ENCODE measurements at regions not wholly inside any gene's neighbourhood (a gene's known extent, or its start where the extent isn't known, plus 50 kb on each side); places are given as distances from the start of the nearest gene placed in this dataset.

- TF ChIP-seq CTCF (IDR thresholded peaks at IDR 0.05; ENCODE audit: insufficient read depth in 1 of 2, low read depth in 1 of 2, low read length in 1 of 2, severe bottlenecking in 1 of 2, unreplicated experiment in 1 of 2): no peak
- no peaks in the 10 kb centered on the region for H3K9me3 ChIP-seq
- Mint-ChIP-seq H3K4me1 (ENCODE audit: low read depth, unreplicated experiment) (peaks cover 7% of the 10 kb centered on the region), H3K4me3 (ENCODE audit: unreplicated experiment) (no peak overlapping the region), H3K27me3 (ENCODE audit: insufficient read depth, unreplicated experiment) (no peaks in the 10 kb centered on the region), H3K9me3 (ENCODE audit: unreplicated experiment) (no peaks in the 10 kb centered on the region), H3K27ac (ENCODE audit: unreplicated experiment) (no peak overlapping the region), H3K36me3 (ENCODE audit: insufficient read depth, unreplicated experiment) (no peaks in the 10 kb centered on the region)
- DNase-seq: no peak
- POLR2A ChIA-PET: no interaction called here
- CTCF ChIA-PET: interaction anchor here (0.7 kb wide), 1 partner anchor 594 kb away, joined by 3 read pairs; no protein-coding TSS in a partner anchor
- H3K27me3 ChIP-seq (replicated peaks; ENCODE audit: control insufficient read depth, insufficient read depth, low read length): no peaks in the 10 kb centered on the region
- H3K4me3 ChIP-seq (ENCODE audit: low read depth, low read length): no peak overlapping the region
- BruUV-seq (replicated peaks): no TSS peak
- intact Hi-C loops (cut with micrococcal nuclease; ENCODE audit: unreplicated experiment): no loop called here
- H3K4me1 ChIP-seq: peaks cover 7% of the 10 kb centered on the region; the same call in 1 of the 2 replicates
- H3K36me3 ChIP-seq (ENCODE audit: control insufficient read depth, insufficient read depth, low read length): no peaks in the 10 kb centered on the region
Observed at GRCh38 chr7:130945411-130945811, 211.4 kb upstream of the KLF14 start.

DNA sequence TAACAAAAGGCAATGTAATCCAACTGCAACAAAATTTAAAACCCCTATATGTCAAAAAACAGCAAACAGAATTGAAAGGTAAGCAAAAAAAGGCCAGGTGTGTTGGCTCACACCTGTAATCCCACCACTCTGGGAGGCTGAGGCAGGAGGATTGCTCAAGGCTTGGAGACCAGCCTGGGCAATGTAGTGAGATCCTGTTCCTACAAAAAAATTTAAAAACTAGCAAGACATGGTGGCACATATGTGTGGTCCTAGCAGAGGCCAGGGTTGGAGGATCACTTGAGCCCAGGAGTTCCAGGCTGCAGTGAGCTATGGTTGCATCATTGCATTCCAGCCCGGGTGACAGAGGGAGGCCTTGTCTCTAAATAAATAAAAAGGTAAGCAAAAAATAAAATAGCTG lies 212.1 kb upstream of the KLF14 start:
- H3K27me3 ChIP-seq (replicated peaks; ENCODE audit: control insufficient read depth, insufficient read depth, low read length): no peaks in the 10 kb centered on the region
- TF ChIP-seq CTCF (IDR thresholded peaks at IDR 0.05; ENCODE audit: insufficient read depth in 1 of 2, low read depth in 1 of 2, low read length in 1 of 2, severe bottlenecking in 1 of 2, unreplicated experiment in 1 of 2): no peak
- ChIA-PET CTCF (interaction anchor here (0.7 kb wide), 1 partner anchor 593 kb away, joined by 3 read pairs; no protein-coding TSS in a partner anchor), POLR2A (no interaction called here)
- no peaks in the 10 kb centered on the region for H3K4me1 Mint-ChIP-seq (ENCODE audit: low read depth, unreplicated experiment)
- H3K9me3 ChIP-seq: no peaks in the 10 kb centered on the region
- H3K36me3 Mint-ChIP-seq (ENCODE audit: insufficient read depth, unreplicated experiment): no peaks in the 10 kb centered on the region
- H3K9me3 Mint-ChIP-seq (ENCODE audit: unreplicated experiment): no peaks in the 10 kb centered on the region
- no peak overlapping the region for H3K27ac Mint-ChIP-seq (ENCODE audit: unreplicated experiment)
- H3K27me3 Mint-ChIP-seq (ENCODE audit: insufficient read depth, unreplicated experiment): no peaks in the 10 kb centered on the region
- H3K4me3 ChIP-seq (ENCODE audit: low read depth, low read length): no peak overlapping the region
- intact Hi-C loops (cut with micrococcal nuclease; ENCODE audit: unreplicated experiment): no loop called here
- DNase-seq: no peak
- no TSS peak for BruUV-seq (replicated peaks)
- H3K4me3 Mint-ChIP-seq (ENCODE audit: unreplicated experiment): no peak overlapping the region
- peaks cover 7% of the 10 kb centered on the region; the same call in 1 of the 2 replicates for H3K4me1 ChIP-seq
- no peaks in the 10 kb centered on the region for H3K36me3 ChIP-seq (ENCODE audit: control insufficient read depth, insufficient read depth, low read length)

- H3K4me3 Mint-ChIP-seq (ENCODE audit: unreplicated experiment): no peak overlapping the region
- H3K27me3 Mint-ChIP-seq (ENCODE audit: insufficient read depth, unreplicated experiment): no peaks in the 10 kb centered on the region
- POLR2A ChIA-PET: no interaction called here
- CTCF ChIA-PET: no interaction called here
- no peak overlapping the region for H3K4me3 ChIP-seq (ENCODE audit: low read depth, low read length)
- H3K36me3 Mint-ChIP-seq (ENCODE audit: insufficient read depth, unreplicated experiment): no peaks in the 10 kb centered on the region
- TF ChIP-seq CTCF (IDR thresholded peaks at IDR 0.05; ENCODE audit: insufficient read depth in 1 of 2, low read depth in 1 of 2, low read length in 1 of 2, severe bottlenecking in 1 of 2, unreplicated experiment in 1 of 2): no peak
- no peaks in the 10 kb centered on the region for H3K4me1 Mint-ChIP-seq (ENCODE audit: low read depth, unreplicated experiment)
- DNase-seq: no peak
- BruUV-seq (replicated peaks): no TSS peak
- intact Hi-C loops (cut with micrococcal nuclease; ENCODE audit: unreplicated experiment): no loop called here
- peaks cover 7% of the 10 kb centered on the region; the same call in 1 of the 2 replicates for H3K4me1 ChIP-seq
- no peaks in the 10 kb centered on the region for H3K9me3 ChIP-seq
- H3K27me3 ChIP-seq (replicated peaks; ENCODE audit: control insufficient read depth, insufficient read depth, low read length): no peaks in the 10 kb centered on the region
- H3K27ac Mint-ChIP-seq (ENCODE audit: unreplicated experiment): no peak overlapping the region
- no peaks in the 10 kb centered on the region for H3K9me3 Mint-ChIP-seq (ENCODE audit: unreplicated experiment)
- H3K36me3 ChIP-seq (ENCODE audit: control insufficient read depth, insufficient read depth, low read length): no peaks in the 10 kb centered on the region
Observed at GRCh38 chr7:130947792-130948580, 214.0 kb upstream of the KLF14 start.
